Heart right ventricle (tissue), 16 donors: ENCODE measurements at regions not wholly inside any gene's neighbourhood (a gene's known extent, or its start where the extent isn't known, plus 50 kb on each side); places are given as distances from the start of the nearest gene placed in this dataset.

Experiments
- ATAC-seq, 8 donors: fragments of 200-7000 bp; cut with Tn5 transposase; one replicate each; pipeline ENCODE4 v1.9.1; 2020; ENCODE audit warnings: mild to moderate bottlenecking in 8 of 8, moderate library complexity in 8 of 8, moderate number of reproducible peaks in 1 of 8
- DNase-seq, 2 donors: peaks; one replicate each; pipeline ENCODE4 v3.0.0-alpha.2; 2020
- H3K27ac ChIP-seq, 10 donors: fragments of 200-600 bp; sonication (generic) in 2 of 10; one replicate each; pipeline versions ENCODE4 v1.5.0 to v1.8.0; 2020 to 2022; ENCODE audit warnings: mild to moderate bottlenecking in 3 of 10
- H3K27me3 ChIP-seq, 7 donors: fragments of 200-600 bp; one replicate each; pipeline ENCODE4 v1.8.0; 2021 to 2022; ENCODE audit warnings: mild to moderate bottlenecking in 2 of 7
- H3K36me3 ChIP-seq, 9 donors: fragments of 200-600 bp; sonication (generic) in 1 of 9; one replicate each; pipeline versions ENCODE4 v1.5.0 to v1.8.0; 2020 to 2022; ENCODE audit warnings: mild to moderate bottlenecking in 2 of 9
- H3K4me1 ChIP-seq, 9 donors: fragments of 200-600 bp; sonication (generic) in 1 of 9; one replicate each; pipeline versions ENCODE4 v1.5.0 to v1.8.0; 2020 to 2022; ENCODE audit warnings: mild to moderate bottlenecking in 4 of 9
- H3K4me3 ChIP-seq, 10 donors: fragments of 200-600 bp; sonication (generic) in 2 of 10; one replicate each; pipeline versions ENCODE4 v1.5.0 to v1.8.0; 2020 to 2022; ENCODE audit warnings: mild to moderate bottlenecking in 7 of 10, moderate library complexity in 2 of 10
- H3K9me3 ChIP-seq, 11 donors: fragments of 200-600 bp in 10 of 11; sonication (generic) in 2 of 11; one replicate each; pipeline versions ENCODE4 v1.5.0 to v1.8.0; 2013 to 2022; ENCODE audit warnings: mild to moderate bottlenecking in 2 of 11, control low read depth in 1 of 11, moderate library complexity in 1 of 11
- CTCF ChIP-seq, 9 donors: fragments of 200-600 bp; sonication (generic) in 2 of 9; IDR thresholded peaks; one replicate each; pipeline versions ENCODE4 v1.5.0 to v1.8.0; 2021 to 2022; ENCODE audit warnings: antibody characterized with exemption in 9 of 9, mild to moderate bottlenecking in 5 of 9, moderate library complexity in 1 of 9
- WGBS, 2 donors: extraction: QIAGEN DNeasy Blood & Tissue Kit; methylation state at CpG; one replicate each; pipeline ENCODE4 v1.1.7; 2013; ENCODE audit warnings: inconsistent platforms in 1 of 2; 5-methylcytosine and 5-hydroxymethylcytosine counted together
- intact Hi-C, 10 donors: fragments of 100-400 bp; cut with DNase I; formaldehyde crosslinking; loops; one replicate each; pipeline versions ENCODE4 v1.11.1 to v1.14.2; 2022
- donor health status: Arrhythmogenic right ventricular cardiomyopathy.
- donor health status: ischemic (EF 13 %, LVEDD 7.1; RV severe dilation, severe dysfunction).
- donor health status: healthy with polysubstance abuse.
- donor health status: DM: no; HTN: yes; CAD: no.
- donor health status: DM: no; HTN: no; CAD: no.
- donor health status: ischemic (EF 25% LVEDD 6.9; RV normal size, moderate dysfunction).
- donor health status: ischemic (EF 25% LVEDD 5.7; RV mildly dilated, moderate dysfunction).
- donor health status: healthy.
- donor health status: DM: yes; HTN: yes; CAD: no.
- donor health status: Ischemic cardiomyopathy.
- donor health status: ischemic (EF 35%, LVEDD 5.7; RV mildly dilated, moderate dysfunction).
- donor health status: nonischemic (EF 11% LVEDD 7.7; RV severe dilation, severe dysfunction).
- donor health status: DM: yes; HTN: yes; CAD: no.
- donor health status: PGD.
- donor health status: ischemic (EF 29% LVEDD 5.4; RV normal size, mild dysfunction).
- donor health status: nonischemic (EF 23%, LVEDD 6.1; RV moderate dilation, normal function).

- Histone ChIP-seq H3K4me1 (no peaks in the 10 kb centered on the region), H3K4me3 (no peak overlapping the region), H3K27me3 (no peaks in the 10 kb centered on the region), H3K36me3 (no peaks in the 10 kb centered on the region), H3K9me3 (no peaks in the 10 kb centered on the region), H3K27ac (no peak overlapping the region)
- DNase-seq: no peak
- ATAC-seq: no peak
- WGBS, 2 donors: 40 to 41% methylated on average over 2 of the region's 2 CpGs
- intact Hi-C loops: no loop called here
- no peak for TF ChIP-seq CTCF (IDR thresholded peaks at IDR 0.05)
Measured at GRCh38 chr4:63315651-63316050, 1093.6 kb downstream of the TECRL start.

GRCh38 chr4:63308697-63309096 is 1100.6 kb downstream of the TECRL start:
- Histone ChIP-seq H3K27me3 (no peaks in the 10 kb centered on the region), H3K4me1 (no peaks in the 10 kb centered on the region), H3K36me3 (no peaks in the 10 kb centered on the region), H3K27ac (no peak overlapping the region), H3K9me3 (peaks cover 0 to 10% (median 0%) of the 10 kb centered on the region in 11 donors), H3K4me3 (no peak overlapping the region)
- ATAC-seq (no peak), DNase-seq (no peak)
- no peak for TF ChIP-seq CTCF (IDR thresholded peaks at IDR 0.05)
- intact Hi-C loops: no loop called here

- Histone ChIP-seq H3K36me3 (no peaks in the 10 kb centered on the region), H3K27me3 (no peaks in the 10 kb centered on the region), H3K4me1 (no peaks in the 10 kb centered on the region), H3K4me3 (no peak overlapping the region), H3K9me3 (peaks cover 0 to 10% (median 0%) of the 10 kb centered on the region in 11 donors), H3K27ac (no peak overlapping the region)
- ATAC-seq (no peak), DNase-seq (no peak)
- intact Hi-C loops: no loop called here
- no peak for TF ChIP-seq CTCF (IDR thresholded peaks at IDR 0.05)
- WGBS, 2 donors: 79 to 93% methylated on average over 1 of the region's 1 CpG
Measured at GRCh38 chr4:63302792-63303191, 1106.5 kb downstream of the TECRL start.

GRCh38 chr4:63302078-63302477 is 1107.2 kb downstream of the TECRL start:
- peaks cover 0 to 10% (median 0%) of the 10 kb centered on the region in 11 donors for H3K9me3 ChIP-seq
- ATAC-seq: peak in 1 of 8 donors; percentile 54
- 89 to 90% methylated on average over 1 of the region's 1 CpG for WGBS, 2 donors
- no peak for TF ChIP-seq CTCF (IDR thresholded peaks at IDR 0.05)
- H3K4me3 ChIP-seq: no peak overlapping the region
- no peaks in the 10 kb centered on the region for H3K27me3 ChIP-seq
- intact Hi-C loops: no loop called here
- H3K27ac ChIP-seq: no peak overlapping the region
- no peak for DNase-seq
- H3K36me3 ChIP-seq: no peaks in the 10 kb centered on the region
- H3K4me1 ChIP-seq: no peaks in the 10 kb centered on the region

- no peak overlapping the region for H3K4me3 ChIP-seq
- WGBS, 2 donors: 46 to 49% methylated on average over 1 of the region's 1 CpG
- ATAC-seq (no peak), DNase-seq (no peak)
- H3K4me1 ChIP-seq: no peaks in the 10 kb centered on the region
- no peaks in the 10 kb centered on the region for H3K27me3 ChIP-seq
- no peaks in the 10 kb centered on the region for H3K9me3 ChIP-seq
- H3K27ac ChIP-seq: no peak overlapping the region
- peak in 3 of 9 donors; percentile 19 to 30 (median 20) for TF ChIP-seq CTCF (IDR thresholded peaks at IDR 0.05)
- intact Hi-C loops: no loop called here
- no peaks in the 10 kb centered on the region for H3K36me3 ChIP-seq
Measured at GRCh38 chr4:63296773-63297172, 1112.5 kb downstream of the TECRL start.
